HCT116 (cell line): ENCODE measurements at regions not wholly inside any gene's neighbourhood (a gene's known extent, or its start where the extent isn't known, plus 50 kb on each side); places are given as distances from the start of the nearest gene placed in this dataset.

ENCODE experiments used
- ATAC-seq: fragments of 200-7000 bp; cut with Tn5 transposase; 2 replicates; pipeline ENCODE4 v1.9.1; 2020; ENCODE audit warnings: mild to moderate bottlenecking, moderate library complexity
- BruUV-seq: library from RNA; stranded (reverse); fragments of 400-500 nt; replicated peaks from 2 replicates; lab custom pipeline; 2021; lab: Mats Ljungman, UMichigan
- CTCF ChIA-PET: fragments of 300-600 bp; sonication (Branson Sonifier 250); formaldehyde crosslinking; loops from one replicate; lab custom pipeline; 2021; ENCODE audit warnings: antibody characterized with exemption; lab: Charles Lee
- POLR2A ChIA-PET: fragments of 300-600, 350-600 bp; sonication (Branson Sonifier 250); formaldehyde crosslinking; loops from one replicate; lab custom pipeline; 2021; ENCODE audit warnings: antibody characterized with exemption; lab: Charles Lee
- RAD21 ChIA-PET, 2 experiments: fragments of 300-600 bp; sonication (Branson Sonifier 250); formaldehyde crosslinking; loops; one replicate each; lab custom pipeline; 2023; ENCODE audit warnings: low total read pairs in 2 of 2; ENCODE audit not compliant: uncharacterized antibody in 2 of 2, unreplicated experiment in 2 of 2, low non-redundant PET in 1 of 2; lab: Charles Lee
- DNase-seq: peaks from one replicate; pipeline ENCODE4 v3.0.0-alpha.2; 2010; ENCODE audit warnings: low read depth, low spot score
- H2AFZ ChIP-seq: fragments of 200-600 bp; shearing (Covaris generic), sonication (generic); 2 replicates; pipeline ENCODE4 v1.6.1; 2017; ENCODE audit warnings: low read depth, mixed run types, mixed read lengths, antibody characterized with exemption, low read length; ENCODE audit not compliant: poor library complexity, severe bottlenecking
- H3K27ac ChIP-seq: 2 replicates; pipeline ENCODE4 v1.5.1; 2012; ENCODE audit warnings: low read depth, low read length
- H3K27me3 ChIP-seq: fragments of 200-600 bp; sonication (generic); 2 replicates; pipeline ENCODE4 v1.6.1; 2016; ENCODE audit warnings: mixed run types, low read length, mixed read lengths; ENCODE audit not compliant: insufficient read depth
- H3K36me3 ChIP-seq, 2 experiments: fragments of 200-500 bp in 1 of 2; fragments of 200-600 bp in 1 of 2; sonication (Bioruptor generic) in 1 of 2; sonication (generic) in 1 of 2; 2 replicates each; pipeline versions ENCODE4 v1.5.1 to v1.6.1; 2014 to 2016; ENCODE audit warnings: low read length in 2 of 2, inconsistent platforms in 1 of 2, mixed read lengths in 1 of 2, mixed run types in 1 of 2; ENCODE audit not compliant: insufficient read depth in 2 of 2, control insufficient read depth in 1 of 2
- H3K4me1 ChIP-seq, 2 experiments: fragments of 200-600 bp in 1 of 2; sonication (generic) in 1 of 2; 2 replicates each; pipeline versions ENCODE4 v1.5.1 to v1.6.1; 2012 to 2017; ENCODE audit warnings: low read length in 2 of 2, inconsistent platforms in 1 of 2, mild to moderate bottlenecking in 1 of 2, mixed read lengths in 1 of 2, mixed run types in 1 of 2, moderate library complexity in 1 of 2; ENCODE audit not compliant: insufficient read depth in 2 of 2, control insufficient read depth in 1 of 2
- H3K4me2 ChIP-seq: fragments of 200-600 bp; sonication (generic); 2 replicates; pipeline ENCODE4 v1.6.1; 2017; ENCODE audit warnings: mixed run types, low read length, mixed read lengths
- H3K4me3 ChIP-seq, 2 experiments: fragments of 200-600 bp in 1 of 2; sonication (generic) in 1 of 2; replicated peaks in 1 of 2; 2 replicates each; pipeline ENCODE4 v1.5.1; 2011 to 2016; ENCODE audit warnings: low read length in 2 of 2, control low read depth in 1 of 2, low read depth in 1 of 2, mild to moderate bottlenecking in 1 of 2, mixed read lengths in 1 of 2, mixed run types in 1 of 2
- H3K79me2 ChIP-seq: fragments of 200-600 bp; sonication (generic); 2 replicates; pipeline ENCODE4 v1.6.1; 2017; ENCODE audit warnings: mild to moderate bottlenecking, mixed run types, low read length, moderate library complexity, mixed read lengths; ENCODE audit not compliant: insufficient read depth
- H3K9ac ChIP-seq: fragments of 200-600 bp; sonication (generic); 2 replicates; pipeline ENCODE4 v1.6.1; 2016; ENCODE audit warnings: low read length, mixed read lengths
- H3K9me2 ChIP-seq: fragments of 200-600 bp; sonication (generic), shearing (Covaris generic); 2 replicates; pipeline ENCODE4 v1.6.1; 2017; ENCODE audit warnings: mixed run types, mild to moderate bottlenecking, moderate library complexity; ENCODE audit not compliant: insufficient read depth
- H3K9me3 ChIP-seq, 2 experiments: fragments of 200-500 bp in 1 of 2; fragments of 200-600 bp in 1 of 2; sonication (Bioruptor generic) in 1 of 2; sonication (generic) in 1 of 2; 2 replicates each; pipeline ENCODE4 v1.6.1; 2014 to 2017; ENCODE audit warnings: low read length in 2 of 2, mixed read lengths in 2 of 2, inconsistent platforms in 1 of 2, low read depth in 1 of 2, mild to moderate bottlenecking in 1 of 2, mixed run types in 1 of 2, moderate library complexity in 1 of 2; ENCODE audit not compliant: control insufficient read depth in 1 of 2, insufficient read depth in 1 of 2
- H4K20me1 ChIP-seq: fragments of 200-600 bp; sonication (generic), shearing (Covaris generic); 2 replicates; pipeline ENCODE4 v1.6.1; 2017; ENCODE audit warnings: mixed run types, mild to moderate bottlenecking, moderate library complexity; ENCODE audit not compliant: insufficient read depth
- ATF3 ChIP-seq: IDR thresholded peaks from 2 replicates; pipeline ENCODE4 v1.6.1; 2012
- CBX3 ChIP-seq: IDR thresholded peaks from 2 replicates; pipeline ENCODE4 v1.6.1; 2012; ENCODE audit warnings: low read depth
- CEBPB ChIP-seq: IDR thresholded peaks from 2 replicates; pipeline ENCODE4 v1.6.1; 2012; ENCODE audit warnings: low read depth
- CTCF ChIP-seq, 3 experiments: fragments of 200-600 bp in 1 of 3; sonication (generic) in 1 of 3; IDR thresholded peaks in 2 of 3; conservative IDR thresholded peaks in 1 of 3; 2 replicates each; pipeline ENCODE4 v1.5.1; 2012 to 2017; ENCODE audit warnings: low read depth in 2 of 3, low read length in 2 of 3, antibody characterized with exemption in 1 of 3, borderline replicate concordance in 1 of 3, control low read depth in 1 of 3, mild to moderate bottlenecking in 1 of 3, mixed read lengths in 1 of 3, mixed run types in 1 of 3, moderate library complexity in 1 of 3; ENCODE audit not compliant: insufficient read depth in 1 of 3
- ELF1 ChIP-seq: IDR thresholded peaks from 2 replicates; pipeline ENCODE4 v1.6.1; 2012; ENCODE audit warnings: low read depth, borderline replicate concordance
- EZH2 ChIP-seq: fragments of 200-600 bp; sonication (generic); IDR thresholded peaks from 2 replicates; pipeline ENCODE4 v1.6.1; 2017; ENCODE audit warnings: antibody characterized with exemption, mixed run types
- EZH2phosphoT487 ChIP-seq: fragments of 200-600 bp; IDR thresholded peaks from 2 replicates; pipeline ENCODE4 v1.6.1; 2018; ENCODE audit warnings: antibody characterized with exemption, borderline replicate concordance
- FOSL1 ChIP-seq: IDR thresholded peaks from 2 replicates; pipeline ENCODE4 v1.6.1; 2012; ENCODE audit warnings: low read depth
- JUND ChIP-seq: IDR thresholded peaks from 2 replicates; pipeline ENCODE4 v1.6.1; 2012
- POLR2A ChIP-seq: IDR thresholded peaks from 2 replicates; pipeline ENCODE4 v1.7.0; 2011; ENCODE audit warnings: borderline replicate concordance; ENCODE audit not compliant: insufficient read depth, insufficient read length; ENCODE audit errors: extremely low read depth
- POLR2AphosphoS5 ChIP-seq: IDR thresholded peaks from 2 replicates; pipeline ENCODE4 v1.6.1; 2011; ENCODE audit warnings: mild to moderate bottlenecking, low read depth, low read length, moderate library complexity
- RAD21 ChIP-seq: IDR thresholded peaks from 2 replicates; pipeline ENCODE4 v1.6.1; 2012; ENCODE audit warnings: low read depth, mild to moderate bottlenecking
- REST ChIP-seq: IDR thresholded peaks from 2 replicates; pipeline ENCODE4 v1.6.1; 2012; ENCODE audit warnings: low read depth
- SP1 ChIP-seq: IDR thresholded peaks from 2 replicates; pipeline ENCODE4 v1.6.1; 2012; ENCODE audit warnings: low read depth
- SRF ChIP-seq: IDR thresholded peaks from 2 replicates; pipeline ENCODE4 v1.6.1; 2012; ENCODE audit warnings: low read depth
- intact Hi-C: fragments of 100-400 bp; cut with micrococcal nuclease; formaldehyde crosslinking; loops from 2 replicates; pipeline ENCODE4 v1.10.0; 2022
- TF ChIP-seq, protein P1 (sequence below): IDR thresholded peaks from 2 replicates; pipeline ENCODE4 v1.6.1; 2012

GRCh38 chr14:29178971-29179370 is 412.4 kb downstream of the FOXG1 start:
- H3K36me3 ChIP-seq, result no peaks in the 10 kb centered on the region
- ATAC-seq, result no peak
- no peaks in the 10 kb centered on the region for H3K27me3 ChIP-seq
- POLR2A ChIA-PET, result no interaction called here
- intact Hi-C loops, result no loop called here
- no peaks in the 10 kb centered on the region for H4K20me1 ChIP-seq
- no peaks in the 10 kb centered on the region for H3K4me1 ChIP-seq
- no peaks in the 10 kb centered on the region for H3K79me2 ChIP-seq
- CTCF ChIA-PET, result no interaction called here
- no peak overlapping the region for H2AFZ ChIP-seq
- peaks cover 0 to 23% of the 10 kb centered on the region in 2 experiments; a peak in 1 of 4 replicates for H3K9me3 ChIP-seq
- H3K27ac ChIP-seq, result no peak overlapping the region
- DNase-seq, result no peak
- TF ChIP-seq SP1, result no peak
- no peak for TF ChIP-seq ATF3
- TF ChIP-seq ELF1, result no peak
- no peak overlapping the region for H3K9ac ChIP-seq
- RAD21 ChIA-PET, result no interaction called here
- no TSS peak for BruUV-seq
- no peak overlapping the region for H3K4me3 ChIP-seq
- H3K9me2 ChIP-seq, result no peaks in the 10 kb centered on the region
- no peak overlapping the region for H3K4me2 ChIP-seq

DNA sequence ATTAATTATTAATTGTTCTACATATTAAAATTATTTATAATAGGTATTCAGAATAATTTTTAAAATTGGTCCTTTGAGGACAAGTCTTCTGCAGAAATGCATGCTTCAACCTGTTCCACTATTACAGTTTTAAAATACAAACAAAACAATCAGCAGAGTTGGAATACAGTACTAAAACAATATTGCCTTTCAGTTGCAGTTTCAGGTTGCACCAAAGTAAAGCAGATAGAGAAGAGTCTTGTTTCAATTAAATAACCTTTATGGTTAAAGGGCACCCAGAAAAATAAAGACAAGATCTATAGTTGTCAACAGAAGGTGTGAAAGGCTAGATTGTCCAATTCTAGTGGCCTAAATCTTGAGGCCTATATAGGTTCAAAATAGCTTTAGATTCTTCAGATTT is 424.5 kb downstream of the FOXG1 start:
- BruUV-seq, result no TSS peak
- Histone ChIP-seq H3K27me3 (no peaks in the 10 kb centered on the region), H3K27ac (no peak overlapping the region), H3K4me1 (no peaks in the 10 kb centered on the region), H3K9ac (no peak overlapping the region), H2AFZ (no peak overlapping the region), H3K9me3 (peaks cover 12% of the 10 kb centered on the region in 2 experiments; a peak in 2 of 4 replicates), H4K20me1 (no peaks in the 10 kb centered on the region), H3K9me2 (no peaks in the 10 kb centered on the region), H3K4me2 (no peak overlapping the region), H3K79me2 (no peaks in the 10 kb centered on the region), H3K36me3 (no peaks in the 10 kb centered on the region), H3K4me3 (no peak overlapping the region)
- ChIA-PET POLR2A (no interaction called here), RAD21 (no interaction called here), CTCF (no interaction called here)
- intact Hi-C loops, result no loop called here
- DNase-seq (no peak), ATAC-seq (no peak)
- TF ChIP-seq REST, result no peak
- no peak for TF ChIP-seq POLR2A
- no peak for TF ChIP-seq CEBPB
- no peak for TF ChIP-seq FOSL1
- no peak for TF ChIP-seq ATF3
- no peak for TF ChIP-seq CBX3
- TF ChIP-seq EZH2, result no peak
- no peak for TF ChIP-seq EZH2phosphoT487
- TF ChIP-seq JUND, result no peak
- TF ChIP-seq CTCF (IDR thresholded peaks at IDR 0.05 in 2 of 3, conservative IDR thresholded peaks at IDR 0.05 in 1 of 3; ENCODE audit: borderline replicate concordance in 1 of 3, insufficient read depth in 1 of 3, low read depth in 2 of 3, low read length in 2 of 3), result no peak
- TF ChIP-seq SP1, result no peak
- TF ChIP-seq SRF, result no peak
- no peak for TF ChIP-seq ELF1
- no peak for TF ChIP-seq POLR2AphosphoS5
- TF ChIP-seq RAD21, result no peak
- TF ChIP-seq, protein P1, sequence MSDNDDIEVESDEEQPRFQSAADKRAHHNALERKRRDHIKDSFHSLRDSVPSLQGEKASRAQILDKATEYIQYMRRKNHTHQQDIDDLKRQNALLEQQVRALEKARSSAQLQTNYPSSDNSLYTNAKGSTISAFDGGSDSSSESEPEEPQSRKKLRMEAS, result no peak
